ENCODE measurements at regions not wholly inside any gene's neighbourhood (a gene's known extent, or its start where the extent isn't known, plus 50 kb on each side); places are given as distances from the start of the nearest gene placed in this dataset.

DNA sequence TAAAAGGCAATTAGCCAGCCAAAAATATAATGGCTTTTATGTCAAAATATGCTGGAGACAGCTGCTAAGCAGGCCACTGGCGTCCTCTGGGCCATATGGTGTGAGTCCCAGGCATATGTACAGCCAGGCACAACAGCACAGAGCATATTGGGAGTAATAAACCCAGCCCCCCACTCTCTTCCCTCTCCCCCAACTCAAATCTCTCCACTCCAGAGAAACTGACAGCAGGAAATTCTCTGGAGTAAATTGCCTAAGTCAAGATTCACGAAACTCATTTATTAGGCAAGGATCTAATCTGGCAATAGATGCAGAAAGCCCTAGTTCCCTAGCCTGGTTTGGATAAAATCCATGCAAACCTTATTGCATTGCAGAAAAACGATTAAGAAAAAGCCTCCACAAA lies 147.9 kb upstream of the SEL1L start:
- no peaks in the 10 kb centered on the region for H3K36me3 ChIP-seq
- H3K27me3 ChIP-seq, result peaks cover 22% of the 10 kb centered on the region
- H3K4me3 ChIP-seq (ENCODE audit: low read depth in 1 of 2, low read length in 1 of 2), result no peak overlapping the region
- no peak overlapping the region for H3K27ac ChIP-seq
- H3K4me1 ChIP-seq (ENCODE audit: control insufficient read depth in 1 of 2, insufficient read depth in 1 of 2, low read depth in 1 of 2, low read length in 1 of 2), result peaks cover 0 to 1% of the 10 kb centered on the region in 2 experiments
- no peaks in the 10 kb centered on the region for H3K9me3 ChIP-seq
- no peak for TF ChIP-seq CTCF (IDR thresholded peaks at IDR 0.05)

GRCh38 chr14:81682134-81682533 lies 148.5 kb upstream of the SEL1L start:
- peaks cover 0 to 2% of the 10 kb centered on the region in 2 experiments for H3K4me1 ChIP-seq (ENCODE audit: control insufficient read depth in 1 of 2, insufficient read depth in 1 of 2, low read depth in 1 of 2, low read length in 1 of 2)
- TF ChIP-seq CTCF (IDR thresholded peaks at IDR 0.05), result no peak

DNA sequence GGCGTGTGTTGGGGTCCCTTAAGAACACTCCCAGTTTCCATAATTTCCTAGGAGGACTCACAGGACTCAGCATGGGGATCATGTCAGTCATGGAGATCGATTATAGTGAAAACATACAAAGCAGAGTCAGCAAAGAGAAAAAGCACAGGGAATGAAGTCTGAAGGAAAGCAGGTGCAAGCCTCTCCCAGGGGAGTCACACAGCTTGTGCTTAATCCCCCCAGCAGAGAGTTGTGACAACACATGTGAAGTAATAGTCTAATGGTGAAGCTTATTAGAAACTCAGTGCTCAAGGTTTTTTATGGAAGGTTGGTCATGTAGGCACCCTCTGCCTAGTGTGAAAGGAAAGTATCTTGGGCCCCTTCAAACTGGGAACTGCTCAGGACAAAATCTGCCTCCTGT lies 149.0 kb upstream of the SEL1L start:
- H3K36me3 ChIP-seq, result no peaks in the 10 kb centered on the region
- peaks cover 22% of the 10 kb centered on the region for H3K27me3 ChIP-seq
- H3K4me1 ChIP-seq (ENCODE audit: control insufficient read depth in 1 of 2, insufficient read depth in 1 of 2, low read depth in 1 of 2, low read length in 1 of 2), result peaks cover 0 to 2% of the 10 kb centered on the region in 2 experiments
- no peaks in the 10 kb centered on the region for H3K9me3 ChIP-seq
- H3K27ac ChIP-seq, result no peak overlapping the region
- H3K4me3 ChIP-seq (ENCODE audit: low read depth in 1 of 2, low read length in 1 of 2), result no peak overlapping the region
- no peak for TF ChIP-seq CTCF (IDR thresholded peaks at IDR 0.05)

More at GRCh38 chr14:81682134-81682533, 148.5 kb upstream of the SEL1L start:
- H3K27ac ChIP-seq, result no peak overlapping the region
- peaks cover 22% of the 10 kb centered on the region for H3K27me3 ChIP-seq
- H3K9me3 ChIP-seq, result no peaks in the 10 kb centered on the region
- H3K36me3 ChIP-seq, result no peaks in the 10 kb centered on the region
- H3K4me3 ChIP-seq (ENCODE audit: low read depth in 1 of 2, low read length in 1 of 2), result no peak overlapping the region

GRCh38 chr14:81684696-81685095 lies 151.0 kb upstream of the SEL1L start:
- no peaks in the 10 kb centered on the region for H3K9me3 ChIP-seq
- peaks cover 19% of the 10 kb centered on the region for H3K27me3 ChIP-seq
- H3K4me3 ChIP-seq (ENCODE audit: low read depth in 1 of 2, low read length in 1 of 2), result no peak overlapping the region
- no peaks in the 10 kb centered on the region for H3K36me3 ChIP-seq
- H3K4me1 ChIP-seq (ENCODE audit: control insufficient read depth in 1 of 2, insufficient read depth in 1 of 2, low read depth in 1 of 2, low read length in 1 of 2), result peaks cover 0 to 2% of the 10 kb centered on the region in 2 experiments
- TF ChIP-seq CTCF (IDR thresholded peaks at IDR 0.05), result no peak
- H3K27ac ChIP-seq, result no peak overlapping the region

DNA sequence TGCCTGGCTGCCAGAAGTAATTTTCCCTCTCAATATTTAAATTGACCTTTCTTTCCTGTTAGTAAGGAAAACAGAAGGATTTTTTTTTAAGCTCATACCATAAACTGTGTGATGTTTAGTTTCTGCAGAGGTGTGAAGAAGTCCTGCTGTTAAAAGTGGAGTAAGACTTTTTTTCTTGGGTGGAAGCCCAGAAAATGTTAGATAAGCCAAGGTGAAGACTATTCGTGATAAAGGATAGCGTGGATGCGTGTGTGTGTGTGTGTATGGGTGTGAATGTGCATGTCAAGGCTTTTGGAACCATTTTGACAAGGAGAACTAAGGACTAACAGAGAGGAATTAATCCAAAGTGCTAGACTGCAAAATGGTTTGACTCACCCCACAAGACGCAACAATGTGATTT lies 152.9 kb upstream of the SEL1L start:
- TF ChIP-seq CTCF (IDR thresholded peaks at IDR 0.05), result no peak
- Histone ChIP-seq H3K9me3 (no peaks in the 10 kb centered on the region), H3K4me1 (ENCODE audit: control insufficient read depth in 1 of 2, insufficient read depth in 1 of 2, low read depth in 1 of 2, low read length in 1 of 2) (peaks cover 0 to 2% of the 10 kb centered on the region in 2 experiments), H3K27me3 (peaks cover 5% of the 10 kb centered on the region), H3K4me3 (ENCODE audit: low read depth in 1 of 2, low read length in 1 of 2) (no peak overlapping the region), H3K27ac (no peak overlapping the region), H3K36me3 (no peaks in the 10 kb centered on the region)

- Histone ChIP-seq H3K4me3 (ENCODE audit: low read depth in 1 of 2, low read length in 1 of 2) (no peak overlapping the region), H3K4me1 (ENCODE audit: control insufficient read depth in 1 of 2, insufficient read depth in 1 of 2, low read depth in 1 of 2, low read length in 1 of 2) (no peaks in the 10 kb centered on the region), H3K27ac (no peak overlapping the region), H3K27me3 (no peaks in the 10 kb centered on the region), H3K36me3 (no peaks in the 10 kb centered on the region), H3K9me3 (no peaks in the 10 kb centered on the region)
- no peak for TF ChIP-seq CTCF (IDR thresholded peaks at IDR 0.05)
Measured at GRCh38 chr14:81691931-81692330, 158.3 kb upstream of the SEL1L start.
